IPS-20b (cell line): ENCODE measurements at regions not wholly inside any gene's neighbourhood (a gene's known extent, or its start where the extent isn't known, plus 50 kb on each side); places are given as distances from the start of the nearest gene placed in this dataset.
"Not testable (repeated sequence)": the region's sequence is repeated elsewhere in the genome, so short reads cannot be mapped to it uniquely, and the experiment has no call there.

Experiments used
- H3K27ac ChIP-seq: one replicate; pipeline ENCODE4 v1.5.1; 2013; ENCODE audit warnings: low read length
- H3K27me3 ChIP-seq: 2 replicates; pipeline ENCODE4 v1.6.1; 2013; ENCODE audit warnings: mild to moderate bottlenecking, low read length, inconsistent platforms; ENCODE audit not compliant: insufficient read depth
- H3K36me3 ChIP-seq: 2 replicates; pipeline ENCODE4 v1.6.1; 2013; ENCODE audit warnings: low read depth, mild to moderate bottlenecking, inconsistent platforms, low read length, moderate library complexity; ENCODE audit not compliant: insufficient read depth
- H3K4me1 ChIP-seq: 2 replicates; pipeline ENCODE4 v1.6.1; 2013; ENCODE audit warnings: mild to moderate bottlenecking, control low read depth, inconsistent platforms, low read length, moderate library complexity; ENCODE audit not compliant: insufficient read depth
- H3K4me3 ChIP-seq: 2 replicates; pipeline ENCODE4 v1.5.1; 2013; ENCODE audit warnings: mild to moderate bottlenecking, low read length, inconsistent platforms
- H3K9ac ChIP-seq: 2 replicates; pipeline ENCODE4 v1.6.1; 2013; ENCODE audit warnings: low read depth, mild to moderate bottlenecking, inconsistent platforms, low read length, moderate library complexity
- H3K9me3 ChIP-seq: 2 replicates; pipeline ENCODE4 v1.6.1; 2013; ENCODE audit warnings: mild to moderate bottlenecking, low read depth, low read length, inconsistent platforms; ENCODE audit not compliant: insufficient read depth

GRCh38 chrX:121598356-121598755 lies 550.9 kb downstream of the GLUD2 start:
- H3K27ac ChIP-seq = no peak overlapping the region
- no peaks in the 10 kb centered on the region for H3K9me3 ChIP-seq
- H3K4me1 ChIP-seq = no peaks in the 10 kb centered on the region
- no peaks in the 10 kb centered on the region for H3K27me3 ChIP-seq
- no peaks in the 10 kb centered on the region for H3K36me3 ChIP-seq
- H3K9ac ChIP-seq = no peak overlapping the region
- no peak overlapping the region for H3K4me3 ChIP-seq

- Histone ChIP-seq H3K4me1 (peaks cover 4% of the 10 kb centered on the region; the same call in 1 of the 2 replicates), H3K27me3 (no peaks in the 10 kb centered on the region), H3K36me3 (no peaks in the 10 kb centered on the region), H3K9me3 (no peaks in the 10 kb centered on the region), H3K4me3 (no peak overlapping the region), H3K27ac (no peak overlapping the region), H3K9ac (no peak overlapping the region)
Observed at GRCh38 chrX:121635141-121635540, 587.7 kb downstream of the GLUD2 start.

GRCh38 chrX:121639781-121640180 lies 592.4 kb downstream of the GLUD2 start:
- Histone ChIP-seq H3K4me3 (no peak overlapping the region), H3K27me3 (no peaks in the 10 kb centered on the region), H3K27ac (no peak overlapping the region), H3K9me3 (no peaks in the 10 kb centered on the region), H3K4me1 (peaks cover 4% of the 10 kb centered on the region; the same call in 1 of the 2 replicates), H3K36me3 (no peaks in the 10 kb centered on the region), H3K9ac (no peak overlapping the region)

GRCh38 chrX:121641560-121641959 lies 594.1 kb downstream of the GLUD2 start:
- Histone ChIP-seq H3K9me3 (no peaks in the 10 kb centered on the region), H3K27ac (no peak overlapping the region), H3K27me3 (no peaks in the 10 kb centered on the region), H3K4me1 (peaks cover 4% of the 10 kb centered on the region; the same call in 1 of the 2 replicates), H3K9ac (no peak overlapping the region), H3K36me3 (no peaks in the 10 kb centered on the region), H3K4me3 (no peak overlapping the region)

GRCh38 chrX:121642415-121642814 lies 595.0 kb downstream of the GLUD2 start:
- no peak overlapping the region for H3K27ac ChIP-seq
- H3K9me3 ChIP-seq = no peaks in the 10 kb centered on the region
- H3K4me3 ChIP-seq = no peak overlapping the region
- peaks cover 4% of the 10 kb centered on the region; the same call in 1 of the 2 replicates for H3K4me1 ChIP-seq
- H3K9ac ChIP-seq = no peak overlapping the region
- H3K27me3 ChIP-seq = no peaks in the 10 kb centered on the region
- no peaks in the 10 kb centered on the region for H3K36me3 ChIP-seq

GRCh38 chrX:121649417-121649816 lies 602.0 kb downstream of the GLUD2 start:
- Histone ChIP-seq H3K4me1 (no peaks in the 10 kb centered on the region), H3K27ac (no peak overlapping the region), H3K27me3 (no peaks in the 10 kb centered on the region), H3K9ac (no peak overlapping the region), H3K4me3 (no peak overlapping the region), H3K36me3 (no peaks in the 10 kb centered on the region), H3K9me3 (no peaks in the 10 kb centered on the region)

- H3K9me3 ChIP-seq = no peaks in the 10 kb centered on the region
Observed at GRCh38 chrX:121655276-121655675, 607.9 kb downstream of the GLUD2 start.

GRCh38 chrX:121666171-121666570 lies 618.8 kb downstream of the GLUD2 start:
- no peak overlapping the region for H3K4me3 ChIP-seq
- H3K9me3 ChIP-seq = no peaks in the 10 kb centered on the region
- no peak overlapping the region for H3K9ac ChIP-seq
- H3K36me3 ChIP-seq = no peaks in the 10 kb centered on the region
- H3K27ac ChIP-seq = no peak overlapping the region
- H3K4me1 ChIP-seq = no peaks in the 10 kb centered on the region
- no peaks in the 10 kb centered on the region for H3K27me3 ChIP-seq

More at GRCh38 chrX:121655276-121655675, 607.9 kb downstream of the GLUD2 start:
- H3K36me3 ChIP-seq = no peaks in the 10 kb centered on the region
- H3K9ac ChIP-seq = no peak overlapping the region
- H3K4me1 ChIP-seq = no peaks in the 10 kb centered on the region
- no peaks in the 10 kb centered on the region for H3K27me3 ChIP-seq
- no peak overlapping the region for H3K27ac ChIP-seq
- no peak overlapping the region for H3K4me3 ChIP-seq

GRCh38 chrX:121671649-121672048 lies 624.2 kb downstream of the GLUD2 start:
- H3K27me3 ChIP-seq = no peaks in the 10 kb centered on the region
- no peak overlapping the region for H3K9ac ChIP-seq
- no peaks in the 10 kb centered on the region for H3K4me1 ChIP-seq
- no peaks in the 10 kb centered on the region for H3K9me3 ChIP-seq
- H3K4me3 ChIP-seq = no peak overlapping the region
- H3K36me3 ChIP-seq = no peaks in the 10 kb centered on the region
- H3K27ac ChIP-seq = no peak overlapping the region

GRCh38 chrX:121709236-121709635 lies 661.8 kb downstream of the GLUD2 start:
- not testable (repeated sequence) for H3K36me3 ChIP-seq, H3K9me3 ChIP-seq

GRCh38 chrX:121733514-121733913 lies 686.1 kb downstream of the GLUD2 start:
- H3K27me3 ChIP-seq = no peaks in the 10 kb centered on the region
- H3K36me3 ChIP-seq = no peaks in the 10 kb centered on the region
- no peak overlapping the region for H3K27ac ChIP-seq
- no peak overlapping the region for H3K9ac ChIP-seq
- no peak overlapping the region for H3K4me3 ChIP-seq
- H3K9me3 ChIP-seq = no peaks in the 10 kb centered on the region
- H3K4me1 ChIP-seq = no peaks in the 10 kb centered on the region

More at GRCh38 chrX:121709236-121709635, 661.8 kb downstream of the GLUD2 start:
- H3K4me3 ChIP-seq, H3K27ac ChIP-seq, H3K9ac ChIP-seq, H3K27me3 ChIP-seq, H3K4me1 ChIP-seq: not testable (repeated sequence)

- Histone ChIP-seq H3K9ac (no peak overlapping the region), H3K9me3 (no peaks in the 10 kb centered on the region), H3K27ac (no peak overlapping the region), H3K27me3 (no peaks in the 10 kb centered on the region), H3K4me1 (no peaks in the 10 kb centered on the region), H3K4me3 (no peak overlapping the region), H3K36me3 (no peaks in the 10 kb centered on the region)
Observed at GRCh38 chrX:121746105-121746504, 698.7 kb downstream of the GLUD2 start.

- not testable (repeated sequence) for H3K9me3 ChIP-seq
Observed at GRCh38 chrX:121753602-121754001, 706.2 kb downstream of the GLUD2 start.

More at GRCh38 chrX:121753602-121754001, 706.2 kb downstream of the GLUD2 start:
- not testable (repeated sequence) for H3K9ac ChIP-seq, H3K4me3 ChIP-seq, H3K27ac ChIP-seq, H3K27me3 ChIP-seq, H3K4me1 ChIP-seq, H3K36me3 ChIP-seq
